Mesendoderm (in vitro differentiated cells): ENCODE measurements at regions not wholly inside any gene's neighbourhood (a gene's known extent, or its start where the extent isn't known, plus 50 kb on each side); places are given as distances from the start of the nearest gene placed in this dataset.

Experiments
- DNase-seq: peaks from one replicate; pipeline ENCODE4 v3.0.0; 2013
- H2AK5ac ChIP-seq: 2 replicates; pipeline ENCODE4 v1.6.1; 2013; ENCODE audit warnings: low read length, inconsistent platforms
- H2BK120ac ChIP-seq: 2 replicates; pipeline ENCODE4 v1.6.1; 2013; ENCODE audit warnings: low read depth, mild to moderate bottlenecking, low read length, moderate library complexity, mixed read lengths
- H2BK15ac ChIP-seq: replicated peaks from 2 replicates; pipeline ENCODE4 v1.6.1; 2013; ENCODE audit warnings: low read depth, mild to moderate bottlenecking, moderate library complexity
- H2BK5ac ChIP-seq: 2 replicates; pipeline ENCODE4 v1.6.1; 2013; ENCODE audit warnings: low read length, inconsistent platforms
- H3K18ac ChIP-seq: 2 replicates; pipeline ENCODE4 v1.6.1; 2013; ENCODE audit warnings: mild to moderate bottlenecking, low read length, mixed read lengths
- H3K23ac ChIP-seq: one replicate; pipeline ENCODE4 v1.6.1; 2013; ENCODE audit warnings: low read length
- H3K27ac ChIP-seq: 2 replicates; pipeline ENCODE4 v1.5.1; 2013; ENCODE audit warnings: low read depth, mild to moderate bottlenecking, inconsistent platforms, low read length, moderate library complexity
- H3K27me3 ChIP-seq: 2 replicates; pipeline ENCODE4 v1.6.1; 2013; ENCODE audit warnings: low read length, control low read depth, mild to moderate bottlenecking, inconsistent platforms; ENCODE audit not compliant: insufficient read depth, poor library complexity
- H3K36me3 ChIP-seq: 2 replicates; pipeline ENCODE4 v1.6.1; 2013; ENCODE audit warnings: low read length, inconsistent platforms; ENCODE audit not compliant: control insufficient read depth, insufficient read depth
- H3K4ac ChIP-seq: one replicate; pipeline ENCODE4 v1.6.1; 2013; ENCODE audit warnings: low read depth, mild to moderate bottlenecking, low read length, moderate library complexity
- H3K4me1 ChIP-seq: 2 replicates; pipeline ENCODE4 v1.6.1; 2013; ENCODE audit warnings: low read depth, low read length, inconsistent platforms; ENCODE audit not compliant: control insufficient read depth
- H3K4me2 ChIP-seq: 2 replicates; pipeline ENCODE4 v1.6.1; 2013; ENCODE audit warnings: low read length
- H3K4me3 ChIP-seq: 2 replicates; pipeline ENCODE4 v1.5.1; 2013; ENCODE audit warnings: mild to moderate bottlenecking, low read length
- H3K56ac ChIP-seq: one replicate; pipeline ENCODE4 v1.6.1; 2013; ENCODE audit warnings: low read length
- H3K79me1 ChIP-seq: 2 replicates; pipeline ENCODE4 v1.6.1; 2013; ENCODE audit warnings: low read length, inconsistent platforms
- H3K79me2 ChIP-seq: 2 replicates; pipeline ENCODE4 v1.6.1; 2013; ENCODE audit warnings: mild to moderate bottlenecking, low read length; ENCODE audit not compliant: control insufficient read depth, insufficient read depth
- H3K9ac ChIP-seq: 2 replicates; pipeline ENCODE4 v1.6.1; 2013; ENCODE audit warnings: low read length, inconsistent platforms
- H4K5ac ChIP-seq: one replicate; pipeline ENCODE4 v1.6.1; 2013; ENCODE audit warnings: low read length
- H4K8ac ChIP-seq: one replicate; pipeline ENCODE4 v1.6.1; 2013; ENCODE audit warnings: low read depth, mild to moderate bottlenecking, control low read depth, low read length, moderate library complexity
- WGBS: extraction: QIAGEN DNeasy Blood & Tissue Kit; methylation state at CpG from one replicate; pipeline ENCODE4 v1.1.7; 2013; ENCODE audit warnings: low lambda C conversion rate, missing lambda C conversion rate; ENCODE audit not compliant: insufficient coverage; ENCODE audit errors: extremely low coverage; 5-methylcytosine and 5-hydroxymethylcytosine counted together

- no peak overlapping the region for H4K8ac ChIP-seq
- no peak overlapping the region for H3K23ac ChIP-seq
- no peak overlapping the region for H3K4me3 ChIP-seq
- no peak overlapping the region for H2BK15ac ChIP-seq
- no peak overlapping the region for H3K9ac ChIP-seq
- no peak overlapping the region for H3K4ac ChIP-seq
- no peak overlapping the region for H2BK5ac ChIP-seq
- no peak overlapping the region for H3K56ac ChIP-seq
- no peak overlapping the region for H2AK5ac ChIP-seq
- H3K79me2 ChIP-seq, result no peaks in the 10 kb centered on the region
- H3K27me3 ChIP-seq, result no peaks in the 10 kb centered on the region
- H2BK120ac ChIP-seq, result no peak overlapping the region
- H4K5ac ChIP-seq, result no peak overlapping the region
- H3K4me1 ChIP-seq, result no peaks in the 10 kb centered on the region
- no peaks in the 10 kb centered on the region for H3K79me1 ChIP-seq
- H3K27ac ChIP-seq, result no peak overlapping the region
- no peak for DNase-seq
- WGBS, result no CpG with 5 or more reads among the region's 3 CpGs
- H3K4me2 ChIP-seq, result no peak overlapping the region
- no peaks in the 10 kb centered on the region for H3K36me3 ChIP-seq
- H3K18ac ChIP-seq, result no peak overlapping the region
These were observed 439.0 kb upstream of the STXBP6 start for GRCh38 chr14:25488961-25489360.

GRCh38 chr14:25485381-25485780 lies 435.4 kb upstream of the STXBP6 start:
- H3K23ac ChIP-seq, result no peak overlapping the region
- H3K56ac ChIP-seq, result no peak overlapping the region
- H4K8ac ChIP-seq, result no peak overlapping the region
- H2BK5ac ChIP-seq, result no peak overlapping the region
- H3K4me2 ChIP-seq, result no peak overlapping the region
- no peak overlapping the region for H3K27ac ChIP-seq
- no peak for DNase-seq
- no peaks in the 10 kb centered on the region for H3K79me1 ChIP-seq
- no peak overlapping the region for H4K5ac ChIP-seq
- H3K36me3 ChIP-seq, result no peaks in the 10 kb centered on the region
- no peak overlapping the region for H3K4me3 ChIP-seq
- H3K9ac ChIP-seq, result no peak overlapping the region
- H3K27me3 ChIP-seq, result no peaks in the 10 kb centered on the region
- no peak overlapping the region for H2AK5ac ChIP-seq
- no peak overlapping the region for H3K4ac ChIP-seq
- H2BK15ac ChIP-seq, result no peak overlapping the region
- no peak overlapping the region for H2BK120ac ChIP-seq
- H3K18ac ChIP-seq, result no peak overlapping the region
- H3K4me1 ChIP-seq, result no peaks in the 10 kb centered on the region
- H3K79me2 ChIP-seq, result no peaks in the 10 kb centered on the region
- no CpG with 5 or more reads among the region's 1 CpG for WGBS

- Histone ChIP-seq H2BK5ac (no peak overlapping the region), H3K36me3 (no peaks in the 10 kb centered on the region), H4K8ac (no peak overlapping the region), H2AK5ac (no peak overlapping the region), H2BK15ac (no peak overlapping the region), H3K18ac (no peak overlapping the region), H3K23ac (no peak overlapping the region), H3K56ac (no peak overlapping the region), H3K4me2 (no peak overlapping the region), H3K27ac (no peak overlapping the region), H3K4me3 (no peak overlapping the region), H2BK120ac (no peak overlapping the region), H3K4ac (no peak overlapping the region), H3K79me1 (no peaks in the 10 kb centered on the region), H3K9ac (no peak overlapping the region), H3K4me1 (no peaks in the 10 kb centered on the region), H3K27me3 (no peaks in the 10 kb centered on the region), H4K5ac (no peak overlapping the region), H3K79me2 (no peaks in the 10 kb centered on the region)
- DNase-seq, result no peak
- no CpG with 5 or more reads among the region's 1 CpG for WGBS
These were observed 435.0 kb upstream of the STXBP6 start for GRCh38 chr14:25484906-25485305.

GRCh38 chr14:25484235-25484634 lies 434.3 kb upstream of the STXBP6 start:
- Histone ChIP-seq H2AK5ac (no peak overlapping the region), H2BK5ac (no peak overlapping the region), H3K36me3 (no peaks in the 10 kb centered on the region), H3K4me2 (no peak overlapping the region), H3K9ac (no peak overlapping the region), H4K5ac (no peak overlapping the region), H2BK15ac (no peak overlapping the region), H3K4me1 (no peaks in the 10 kb centered on the region), H3K56ac (no peak overlapping the region), H3K4me3 (no peak overlapping the region), H4K8ac (no peak overlapping the region), H3K79me2 (no peaks in the 10 kb centered on the region), H3K23ac (no peak overlapping the region), H3K27me3 (no peaks in the 10 kb centered on the region), H3K4ac (no peak overlapping the region), H3K18ac (no peak overlapping the region), H2BK120ac (no peak overlapping the region), H3K79me1 (no peaks in the 10 kb centered on the region), H3K27ac (no peak overlapping the region)
- DNase-seq, result no peak
- WGBS, result no CpG with 5 or more reads among the region's 1 CpG

GRCh38 chr14:25477316-25478098 lies 427.6 kb upstream of the STXBP6 start:
- Histone ChIP-seq H2BK120ac (no peak overlapping the region), H3K18ac (no peak overlapping the region), H3K36me3 (no peaks in the 10 kb centered on the region), H3K4me2 (no peak overlapping the region), H3K56ac (no peak overlapping the region), H3K27ac (no peak overlapping the region), H3K4me3 (no peak overlapping the region), H3K4me1 (no peaks in the 10 kb centered on the region), H3K23ac (no peak overlapping the region), H4K5ac (no peak overlapping the region), H4K8ac (peak overlapping the region; percentile 56), H2BK5ac (no peak overlapping the region), H2AK5ac (no peak overlapping the region), H3K27me3 (no peaks in the 10 kb centered on the region), H3K79me1 (no peaks in the 10 kb centered on the region), H3K9ac (no peak overlapping the region), H2BK15ac (no peak overlapping the region), H3K4ac (no peak overlapping the region), H3K79me2 (no peaks in the 10 kb centered on the region)
- DNase-seq, result peak; percentile 60
- WGBS, result no CpG with 5 or more reads among the region's 2 CpGs

GRCh38 chr14:25472700-25473099 lies 422.8 kb upstream of the STXBP6 start:
- Histone ChIP-seq H3K4ac (no peak overlapping the region), H3K79me2 (no peaks in the 10 kb centered on the region), H3K79me1 (no peaks in the 10 kb centered on the region), H4K5ac (no peak overlapping the region), H2BK15ac (no peak overlapping the region), H2AK5ac (no peak overlapping the region), H4K8ac (no peak overlapping the region), H3K23ac (no peak overlapping the region), H3K18ac (no peak overlapping the region), H3K56ac (no peak overlapping the region), H3K4me3 (no peak overlapping the region), H3K9ac (no peak overlapping the region), H3K27ac (no peak overlapping the region), H3K27me3 (no peaks in the 10 kb centered on the region), H2BK5ac (no peak overlapping the region), H3K4me2 (no peak overlapping the region), H3K36me3 (no peaks in the 10 kb centered on the region), H2BK120ac (no peak overlapping the region), H3K4me1 (no peaks in the 10 kb centered on the region)
- DNase-seq, result no peak
- no CpG with 5 or more reads among the region's 1 CpG for WGBS
